ENCODE measurements at regions not wholly inside any gene's neighbourhood (a gene's known extent, or its start where the extent isn't known, plus 50 kb on each side); places are given as distances from the start of the nearest gene placed in this dataset.

- TF ChIP-seq CTCF (IDR thresholded peaks at IDR 0.05; ENCODE audit: extremely low read depth, low read depth, low read length) = no peak
- H3K9me3 ChIP-seq (ENCODE audit: low read depth, low read length) = no peaks in the 10 kb centered on the region
- no peak overlapping the region for H2AFZ ChIP-seq (ENCODE audit: low read length)
- H3K4me2 ChIP-seq (ENCODE audit: insufficient read depth, low read length) = no peak overlapping the region
- H3K79me2 ChIP-seq (ENCODE audit: insufficient read depth, low read length) = no peaks in the 10 kb centered on the region
- H3K4me3 ChIP-seq (ENCODE audit: insufficient read depth, low read length) = no peak overlapping the region
- H3K36me3 ChIP-seq (ENCODE audit: insufficient read depth, low read length) = no peaks in the 10 kb centered on the region
- no peaks in the 10 kb centered on the region for H4K20me1 ChIP-seq (ENCODE audit: insufficient read depth, low read length)
- H3K4me1 ChIP-seq (ENCODE audit: insufficient read depth, low read length) = no peaks in the 10 kb centered on the region
- H3K27me3 ChIP-seq (ENCODE audit: insufficient read depth, low read length) = no peaks in the 10 kb centered on the region
- no peak overlapping the region for H3K27ac ChIP-seq (ENCODE audit: low read depth, low read length)
- DNase-seq (ENCODE audit: insufficient read length, low spot score, missing footprints) = no peak
These were observed 218.6 kb downstream of the DCAF12L2 start for GRCh38 chrX:125947501-125947900.

GRCh38 chrX:125952973-125953372 is 213.1 kb downstream of the DCAF12L2 start:
- Histone ChIP-seq H3K4me2 (ENCODE audit: insufficient read depth, low read length) (no peak overlapping the region), H3K9me3 (ENCODE audit: low read depth, low read length) (peaks cover under 1% of the 10 kb centered on the region), H3K79me2 (ENCODE audit: insufficient read depth, low read length) (no peaks in the 10 kb centered on the region), H3K4me1 (ENCODE audit: insufficient read depth, low read length) (no peaks in the 10 kb centered on the region), H3K36me3 (ENCODE audit: insufficient read depth, low read length) (no peaks in the 10 kb centered on the region), H2AFZ (ENCODE audit: low read length) (no peak overlapping the region), H3K27ac (ENCODE audit: low read depth, low read length) (no peak overlapping the region), H4K20me1 (ENCODE audit: insufficient read depth, low read length) (no peaks in the 10 kb centered on the region), H3K27me3 (ENCODE audit: insufficient read depth, low read length) (no peaks in the 10 kb centered on the region), H3K4me3 (ENCODE audit: insufficient read depth, low read length) (no peak overlapping the region)
- DNase-seq (ENCODE audit: insufficient read length, low spot score, missing footprints) = no peak
- TF ChIP-seq CTCF (IDR thresholded peaks at IDR 0.05; ENCODE audit: extremely low read depth, low read depth, low read length) = no peak

- no peaks in the 10 kb centered on the region for H3K27me3 ChIP-seq (ENCODE audit: insufficient read depth, low read length)
- H3K79me2 ChIP-seq (ENCODE audit: insufficient read depth, low read length) = no peaks in the 10 kb centered on the region
- no peak for TF ChIP-seq CTCF (IDR thresholded peaks at IDR 0.05; ENCODE audit: extremely low read depth, low read depth, low read length)
These were observed 212.3 kb downstream of the DCAF12L2 start for GRCh38 chrX:125953814-125954213.

GRCh38 chrX:125954236-125954635 is 211.9 kb downstream of the DCAF12L2 start:
- H3K36me3 ChIP-seq (ENCODE audit: insufficient read depth, low read length) = no peaks in the 10 kb centered on the region
- DNase-seq (ENCODE audit: insufficient read length, low spot score, missing footprints) = no peak
- no peaks in the 10 kb centered on the region for H4K20me1 ChIP-seq (ENCODE audit: insufficient read depth, low read length)
- no peak overlapping the region for H3K4me2 ChIP-seq (ENCODE audit: insufficient read depth, low read length)
- H2AFZ ChIP-seq (ENCODE audit: low read length) = no peak overlapping the region
- H3K4me3 ChIP-seq (ENCODE audit: insufficient read depth, low read length) = no peak overlapping the region
- H3K79me2 ChIP-seq (ENCODE audit: insufficient read depth, low read length) = no peaks in the 10 kb centered on the region
- no peak for TF ChIP-seq CTCF (IDR thresholded peaks at IDR 0.05; ENCODE audit: extremely low read depth, low read depth, low read length)
- H3K9me3 ChIP-seq (ENCODE audit: low read depth, low read length) = peaks cover 2% of the 10 kb centered on the region
- no peaks in the 10 kb centered on the region for H3K4me1 ChIP-seq (ENCODE audit: insufficient read depth, low read length)
- H3K27ac ChIP-seq (ENCODE audit: low read depth, low read length) = no peak overlapping the region
- H3K27me3 ChIP-seq (ENCODE audit: insufficient read depth, low read length) = no peaks in the 10 kb centered on the region

More at GRCh38 chrX:125953814-125954213, 212.3 kb downstream of the DCAF12L2 start:
- Histone ChIP-seq H2AFZ (ENCODE audit: low read length) (no peak overlapping the region), H3K27ac (ENCODE audit: low read depth, low read length) (no peak overlapping the region), H3K4me3 (ENCODE audit: insufficient read depth, low read length) (no peak overlapping the region), H3K4me2 (ENCODE audit: insufficient read depth, low read length) (no peak overlapping the region), H3K36me3 (ENCODE audit: insufficient read depth, low read length) (no peaks in the 10 kb centered on the region), H3K4me1 (ENCODE audit: insufficient read depth, low read length) (no peaks in the 10 kb centered on the region), H4K20me1 (ENCODE audit: insufficient read depth, low read length) (no peaks in the 10 kb centered on the region), H3K9me3 (ENCODE audit: low read depth, low read length) (peaks cover 2% of the 10 kb centered on the region)
- no peak for DNase-seq (ENCODE audit: insufficient read length, low spot score, missing footprints)
